ENCODE measurements at regions not wholly inside any gene's neighbourhood (a gene's known extent, or its start where the extent isn't known, plus 50 kb on each side); places are given as distances from the start of the nearest gene placed in this dataset.

- TF ChIP-seq POLR2AphosphoS5 (IDR thresholded peaks at IDR 0.05; ENCODE audit: low read depth, low read length): no peak
- TF ChIP-seq POLR2A (IDR thresholded peaks at IDR 0.05; ENCODE audit: low read depth, low read length): no peak
Measured at GRCh38 chr4:27742816-27743215, 882.2 kb downstream of the STIM2 start.
